BLaER1 (cell line): ENCODE measurements at regions not wholly inside any gene's neighbourhood (a gene's known extent, or its start where the extent isn't known, plus 50 kb on each side); places are given as distances from the start of the nearest gene placed in this dataset.

Source experiments
- H3K27ac ChIP-seq: shearing (Covaris generic); formaldehyde crosslinking; 2 replicates; pipeline ENCODE4 v1.8.1; 2022
- H3K27me3 ChIP-seq: shearing (Covaris generic); formaldehyde crosslinking; 2 replicates; pipeline ENCODE4 v1.8.1; 2022
- H3K36me3 ChIP-seq: shearing (Covaris generic); formaldehyde crosslinking; 2 replicates; pipeline ENCODE4 v1.8.1; 2022
- H3K4me1 ChIP-seq: shearing (Covaris generic); formaldehyde crosslinking; 2 replicates; pipeline ENCODE4 v1.8.1; 2022
- H3K4me2 ChIP-seq: shearing (Covaris generic); formaldehyde crosslinking; 2 replicates; pipeline ENCODE4 v1.8.1; 2022
- H3K4me3 ChIP-seq: shearing (Covaris generic); formaldehyde crosslinking; 2 replicates; pipeline ENCODE4 v1.8.1; 2022
- H3K9ac ChIP-seq: shearing (Covaris generic); formaldehyde crosslinking; 2 replicates; pipeline ENCODE4 v1.8.1; 2022
- H3K9me3 ChIP-seq: shearing (Covaris generic); formaldehyde crosslinking; 2 replicates; pipeline ENCODE4 v1.8.1; 2022
- H4K20me1 ChIP-seq: shearing (Covaris generic); formaldehyde crosslinking; 2 replicates; pipeline ENCODE4 v1.8.1; 2022
- Cebpa-rat ChIP-seq: shearing (Covaris generic); IDR thresholded peaks from 2 replicates; pipeline ENCODE4 v1.8.1; 2022

GRCh38 chr3:43197181-43197580, 89.2 kb upstream of the SNRK start:
- Histone ChIP-seq H3K36me3 (no peaks in the 10 kb centered on the region), H4K20me1 (no peaks in the 10 kb centered on the region), H3K27me3 (no peaks in the 10 kb centered on the region), H3K9me3 (no peaks in the 10 kb centered on the region), H3K4me3 (no peak overlapping the region), H3K4me2 (no peak overlapping the region), H3K27ac (no peak overlapping the region), H3K4me1 (no peaks in the 10 kb centered on the region), H3K9ac (no peak overlapping the region)
- no peak for TF ChIP-seq Cebpa-rat

GRCh38 chr3:43196721-43197120, 89.6 kb upstream of the SNRK start:
- Histone ChIP-seq H3K27ac (no peak overlapping the region), H3K27me3 (no peaks in the 10 kb centered on the region), H3K36me3 (no peaks in the 10 kb centered on the region), H4K20me1 (no peaks in the 10 kb centered on the region), H3K4me2 (no peak overlapping the region), H3K9ac (no peak overlapping the region), H3K9me3 (no peaks in the 10 kb centered on the region), H3K4me3 (no peak overlapping the region), H3K4me1 (no peaks in the 10 kb centered on the region)
- TF ChIP-seq Cebpa-rat = no peak

GRCh38 chr3:43195115-43195498, 89.2 kb upstream of the POMGNT2 start:
- Histone ChIP-seq H3K9me3 (0 out of 2 replicates have a peak, but pooled peaks cover 5% of the 10 kb centered on the region), H3K4me3 (no peak overlapping the region), H3K4me2 (no peak overlapping the region), H4K20me1 (no peaks in the 10 kb centered on the region), H3K9ac (no peak overlapping the region), H3K36me3 (no peaks in the 10 kb centered on the region), H3K27ac (no peak overlapping the region), H3K4me1 (no peaks in the 10 kb centered on the region), H3K27me3 (no peaks in the 10 kb centered on the region)
- TF ChIP-seq Cebpa-rat = no peak

- Histone ChIP-seq H3K27me3 (no peaks in the 10 kb centered on the region), H4K20me1 (no peaks in the 10 kb centered on the region), H3K36me3 (no peaks in the 10 kb centered on the region), H3K4me1 (no peaks in the 10 kb centered on the region), H3K4me3 (no peak overlapping the region), H3K9me3 (0 out of 2 replicates have a peak, but pooled peaks cover 5% of the 10 kb centered on the region), H3K27ac (no peak overlapping the region), H3K4me2 (no peak overlapping the region), H3K9ac (no peak overlapping the region)
- no peak for TF ChIP-seq Cebpa-rat
These were observed 88.7 kb upstream of the POMGNT2 start for GRCh38 chr3:43194490-43195114.

- Histone ChIP-seq H3K4me3 (no peak overlapping the region), H3K9me3 (0 out of 2 replicates have a peak, but pooled peaks cover 5% of the 10 kb centered on the region), H3K27ac (no peak overlapping the region), H3K4me1 (no peaks in the 10 kb centered on the region), H4K20me1 (no peaks in the 10 kb centered on the region), H3K27me3 (no peaks in the 10 kb centered on the region), H3K36me3 (no peaks in the 10 kb centered on the region), H3K9ac (no peak overlapping the region), H3K4me2 (no peak overlapping the region)
- no peak for TF ChIP-seq Cebpa-rat
These were observed 88.2 kb upstream of the POMGNT2 start for GRCh38 chr3:43194069-43194468.

GRCh38 chr3:43192028-43192427, 86.1 kb upstream of the POMGNT2 start:
- Histone ChIP-seq H3K9me3 (0 out of 2 replicates have a peak, but pooled peaks cover 5% of the 10 kb centered on the region), H3K36me3 (no peaks in the 10 kb centered on the region), H3K27ac (no peak overlapping the region), H3K9ac (no peak overlapping the region), H3K4me1 (no peaks in the 10 kb centered on the region), H4K20me1 (no peaks in the 10 kb centered on the region), H3K4me2 (no peak overlapping the region), H3K27me3 (no peaks in the 10 kb centered on the region), H3K4me3 (no peak overlapping the region)
- no peak for TF ChIP-seq Cebpa-rat

GRCh38 chr3:43191116-43191515, 85.2 kb upstream of the POMGNT2 start:
- Histone ChIP-seq H4K20me1 (no peaks in the 10 kb centered on the region), H3K36me3 (no peaks in the 10 kb centered on the region), H3K9ac (no peak overlapping the region), H3K4me2 (no peak overlapping the region), H3K4me1 (no peaks in the 10 kb centered on the region), H3K27ac (no peak overlapping the region), H3K9me3 (0 out of 2 replicates have a peak, but pooled peaks cover 5% of the 10 kb centered on the region), H3K27me3 (no peaks in the 10 kb centered on the region), H3K4me3 (no peak overlapping the region)
- no peak for TF ChIP-seq Cebpa-rat

GRCh38 chr3:43190670-43191069, 84.8 kb upstream of the POMGNT2 start:
- H3K4me2 ChIP-seq = no peak overlapping the region
- TF ChIP-seq Cebpa-rat = no peak
- H3K4me1 ChIP-seq = no peaks in the 10 kb centered on the region
- H3K27ac ChIP-seq = no peak overlapping the region
- no peak overlapping the region for H3K4me3 ChIP-seq
- no peaks in the 10 kb centered on the region for H3K36me3 ChIP-seq
- H3K27me3 ChIP-seq = no peaks in the 10 kb centered on the region
- H3K9ac ChIP-seq = no peak overlapping the region
- H3K9me3 ChIP-seq = 0 out of 2 replicates have a peak, but pooled peaks cover 5% of the 10 kb centered on the region
- H4K20me1 ChIP-seq = no peaks in the 10 kb centered on the region

- Histone ChIP-seq H3K36me3 (no peaks in the 10 kb centered on the region), H3K9ac (no peak overlapping the region), H3K4me3 (no peak overlapping the region), H3K27ac (no peak overlapping the region), H3K27me3 (no peaks in the 10 kb centered on the region), H3K9me3 (0 out of 2 replicates have a peak, but pooled peaks cover 5% of the 10 kb centered on the region), H4K20me1 (no peaks in the 10 kb centered on the region), H3K4me1 (no peaks in the 10 kb centered on the region), H3K4me2 (no peak overlapping the region)
- no peak for TF ChIP-seq Cebpa-rat
These were observed 82.1 kb upstream of the POMGNT2 start for GRCh38 chr3:43187836-43188479.

- no peak overlapping the region for H3K9ac ChIP-seq
- TF ChIP-seq Cebpa-rat = no peak
- peaks cover 8% of the 10 kb centered on the region for H3K4me1 ChIP-seq
These were observed 80.1 kb upstream of the POMGNT2 start for GRCh38 chr3:43185983-43186314.

More at GRCh38 chr3:43185983-43186314, 80.1 kb upstream of the POMGNT2 start:
- H3K27ac ChIP-seq = no peak overlapping the region
- H3K36me3 ChIP-seq = no peaks in the 10 kb centered on the region
- 0 out of 2 replicates have a peak, but pooled peaks cover 2% of the 10 kb centered on the region for H3K9me3 ChIP-seq
- H3K27me3 ChIP-seq = no peaks in the 10 kb centered on the region
- H3K4me2 ChIP-seq = no peak overlapping the region
- no peak overlapping the region for H3K4me3 ChIP-seq
- no peaks in the 10 kb centered on the region for H4K20me1 ChIP-seq
